ENCODE measurements at regions not wholly inside any gene's neighbourhood (a gene's known extent, or its start where the extent isn't known, plus 50 kb on each side); places are given as distances from the start of the nearest gene placed in this dataset.
A peak's percentile ranks its signal among the peaks of the same experiment; 100 is the strongest.
"Not testable (repeated sequence)": the region's sequence is repeated elsewhere in the genome, so short reads cannot be mapped to it uniquely, and the experiment has no call there.

- Histone ChIP-seq H3K9me3 (ENCODE audit: severe bottlenecking) (no peaks in the 10 kb centered on the region), H3K27me3 (ENCODE audit: insufficient read depth, poor library complexity, severe bottlenecking) (no peaks in the 10 kb centered on the region)
- ATAC-seq (ENCODE audit: low read depth) = no peak
Measured at GRCh38 chr14:28245216-28245615, 521.4 kb upstream of the FOXG1 start.

GRCh38 chr14:28247491-28247890 lies 519.1 kb upstream of the FOXG1 start:
- Histone ChIP-seq H3K9me3 (ENCODE audit: severe bottlenecking) (no peaks in the 10 kb centered on the region), H3K4me1 (ENCODE audit: insufficient read depth, poor library complexity, severe bottlenecking) (no peaks in the 10 kb centered on the region), H3K4me3 (ENCODE audit: severe bottlenecking) (no peak overlapping the region), H3K27me3 (ENCODE audit: insufficient read depth, poor library complexity, severe bottlenecking) (no peaks in the 10 kb centered on the region), H3K36me3 (ENCODE audit: low read depth) (no peaks in the 10 kb centered on the region), H3K27ac (ENCODE audit: poor library complexity, severe bottlenecking) (no peak overlapping the region)
- ATAC-seq (ENCODE audit: low read depth) = no peak
- no peak for TF ChIP-seq CTCF (IDR thresholded peaks at IDR 0.05; ENCODE audit: poor library complexity, severe bottlenecking)
- no peak for DNase-seq (ENCODE audit: low spot score)

More at GRCh38 chr14:28245216-28245615, 521.4 kb upstream of the FOXG1 start:
- Histone ChIP-seq H3K27ac (ENCODE audit: poor library complexity, severe bottlenecking) (no peak overlapping the region), H3K4me3 (ENCODE audit: severe bottlenecking) (no peak overlapping the region), H3K36me3 (ENCODE audit: low read depth) (no peaks in the 10 kb centered on the region), H3K4me1 (ENCODE audit: insufficient read depth, poor library complexity, severe bottlenecking) (no peaks in the 10 kb centered on the region)
- DNase-seq (ENCODE audit: low spot score) = no peak
- TF ChIP-seq CTCF (IDR thresholded peaks at IDR 0.05; ENCODE audit: poor library complexity, severe bottlenecking) = no peak

GRCh38 chr14:28252124-28252523 lies 514.5 kb upstream of the FOXG1 start:
- H3K4me1 ChIP-seq (ENCODE audit: insufficient read depth, poor library complexity, severe bottlenecking); ATAC-seq (ENCODE audit: low read depth); H3K9me3 ChIP-seq (ENCODE audit: severe bottlenecking); H3K27ac ChIP-seq (ENCODE audit: poor library complexity, severe bottlenecking); H3K4me3 ChIP-seq (ENCODE audit: severe bottlenecking); H3K36me3 ChIP-seq (ENCODE audit: low read depth); DNase-seq (ENCODE audit: low spot score); H3K27me3 ChIP-seq (ENCODE audit: insufficient read depth, poor library complexity, severe bottlenecking): not testable (repeated sequence)

GRCh38 chr14:28254768-28255167 lies 511.8 kb upstream of the FOXG1 start:
- ATAC-seq (ENCODE audit: low read depth) (peak; percentile 95), DNase-seq (ENCODE audit: low spot score) (no peak)
- peaks cover 5% of the 10 kb centered on the region for H3K4me1 ChIP-seq (ENCODE audit: insufficient read depth, poor library complexity, severe bottlenecking)
- H3K36me3 ChIP-seq (ENCODE audit: low read depth) = no peaks in the 10 kb centered on the region
- H3K27ac ChIP-seq (ENCODE audit: poor library complexity, severe bottlenecking) = no peak overlapping the region
- H3K4me3 ChIP-seq (ENCODE audit: severe bottlenecking) = no peak overlapping the region
- TF ChIP-seq CTCF (IDR thresholded peaks at IDR 0.05; ENCODE audit: poor library complexity, severe bottlenecking) = no peak
- H3K27me3 ChIP-seq (ENCODE audit: insufficient read depth, poor library complexity, severe bottlenecking) = no peaks in the 10 kb centered on the region
- no peaks in the 10 kb centered on the region for H3K9me3 ChIP-seq (ENCODE audit: severe bottlenecking)

GRCh38 chr14:28264306-28264705 lies 502.3 kb upstream of the FOXG1 start:
- no peaks in the 10 kb centered on the region for H3K9me3 ChIP-seq (ENCODE audit: severe bottlenecking)
- no peak for TF ChIP-seq CTCF (IDR thresholded peaks at IDR 0.05; ENCODE audit: poor library complexity, severe bottlenecking)
- no peak for DNase-seq (ENCODE audit: low spot score)
- no peak overlapping the region for H3K27ac ChIP-seq (ENCODE audit: poor library complexity, severe bottlenecking)
- no peaks in the 10 kb centered on the region for H3K36me3 ChIP-seq (ENCODE audit: low read depth)
- no peaks in the 10 kb centered on the region for H3K4me1 ChIP-seq (ENCODE audit: insufficient read depth, poor library complexity, severe bottlenecking)
- no peaks in the 10 kb centered on the region for H3K27me3 ChIP-seq (ENCODE audit: insufficient read depth, poor library complexity, severe bottlenecking)
- no peak overlapping the region for H3K4me3 ChIP-seq (ENCODE audit: severe bottlenecking)
- no peak for ATAC-seq (ENCODE audit: low read depth)
